ENCODE measurements at regions not wholly inside any gene's neighbourhood (a gene's known extent, or its start where the extent isn't known, plus 50 kb on each side); places are given as distances from the start of the nearest gene placed in this dataset.

DNA sequence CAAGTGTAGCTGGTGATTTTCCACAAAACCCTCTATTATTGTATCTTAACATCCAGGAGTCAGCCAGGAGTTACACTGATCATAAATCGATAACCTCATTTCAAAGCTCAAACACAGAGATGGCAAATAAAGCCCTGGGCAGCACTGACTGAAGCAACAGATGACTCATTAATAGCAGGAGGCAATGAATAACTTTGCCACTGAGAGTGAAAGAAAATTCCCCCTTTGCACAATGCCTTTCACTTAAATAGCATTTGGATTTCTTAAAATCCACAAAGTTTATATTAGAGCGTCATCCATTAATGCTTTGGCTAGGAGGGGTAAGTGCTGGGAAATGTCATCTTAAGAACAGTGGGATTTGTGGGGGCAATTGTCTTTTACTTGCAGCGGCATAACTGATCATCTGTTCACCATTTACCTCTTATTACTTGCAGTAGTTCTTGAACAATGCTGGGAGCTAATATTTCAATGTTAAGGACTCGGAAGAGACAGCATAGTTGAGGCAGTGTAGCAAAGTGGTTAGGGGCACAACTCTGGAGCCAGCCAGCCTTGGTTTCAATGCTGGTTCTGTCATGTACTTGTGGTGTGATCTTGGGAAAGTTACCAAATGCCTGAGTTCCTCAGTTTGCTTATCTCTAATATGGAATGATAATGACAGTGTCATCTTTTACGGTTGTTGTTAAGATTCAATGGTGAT is 630.4 kb upstream of the TBL1XR1 start (continued):
- TF ChIP-seq ZNF746 (CRISPR knock-in tag; IDR thresholded peaks at IDR 0.05) (no peak), ZSCAN20 (CRISPR knock-in tag; IDR thresholded peaks at IDR 0.05; ENCODE audit: borderline replicate concordance) (no peak), REL (CRISPR knock-in tag; conservative IDR thresholded peaks at IDR 0.05) (no peak), SETDB1 (CRISPR knock-in tag; IDR thresholded peaks at IDR 0.05; ENCODE audit: borderline replicate concordance) (no peak), AHDC1 (CRISPR knock-in tag; IDR thresholded peaks at IDR 0.05; ENCODE audit: borderline replicate concordance) (peak; percentile 95), ZNF30 (CRISPR knock-in tag; IDR thresholded peaks at IDR 0.05) (no peak), RFXAP (CRISPR knock-in tag; IDR thresholded peaks at IDR 0.05; ENCODE audit: borderline replicate concordance) (peak; percentile 84; the same call in 1 of the 2 replicates), HINFP (CRISPR knock-in tag; IDR thresholded peaks at IDR 0.05; ENCODE audit: low read depth) (no peak), CREB1 (IDR thresholded peaks at IDR 0.05) (peak; percentile 63; the same call in 1 of the 2 replicates), CREB1 (CRISPR knock-in tag; IDR thresholded peaks at IDR 0.05) (peak; percentile 75), NFATC3 (CRISPR knock-in tag; IDR thresholded peaks at IDR 0.05) (no peak), ZNF562 (CRISPR knock-in tag; IDR thresholded peaks at IDR 0.05; ENCODE audit: borderline replicate concordance) (no peak), ZNF335 (CRISPR knock-in tag; IDR thresholded peaks at IDR 0.05) (no peak), FOXP1 (IDR thresholded peaks at IDR 0.05) (no peak), FOXP1 (CRISPR knock-in tag; IDR thresholded peaks at IDR 0.05) (peak; percentile 69; the same call in 1 of the 2 replicates), HDAC1 (CRISPR knock-in tag; IDR thresholded peaks at IDR 0.05) (peak; percentile 19; the same call in 1 of the 2 replicates), ZNF256 (CRISPR knock-in tag; conservative IDR thresholded peaks at IDR 0.05) (no peak), FOXK1 (CRISPR knock-in tag; IDR thresholded peaks at IDR 0.05; ENCODE audit: borderline replicate concordance, low read depth) (no peak), ZNF703 (CRISPR knock-in tag; IDR thresholded peaks at IDR 0.05; ENCODE audit: borderline replicate concordance) (no peak), SPEN (CRISPR knock-in tag; IDR thresholded peaks at IDR 0.05; ENCODE audit: low read depth) (no peak), SRSF1 (optimal IDR thresholded peaks at IDR 0.05; ENCODE audit: low read depth, low read length) (no peak), DNMT3B (CRISPR knock-in tag; conservative IDR thresholded peaks at IDR 0.05) (no peak; the same call in 1 of the 2 replicates), ZSCAN31 (CRISPR knock-in tag; IDR thresholded peaks at IDR 0.05; ENCODE audit: low read depth) (no peak)
- TF ChIP-seq, protein P1, sequence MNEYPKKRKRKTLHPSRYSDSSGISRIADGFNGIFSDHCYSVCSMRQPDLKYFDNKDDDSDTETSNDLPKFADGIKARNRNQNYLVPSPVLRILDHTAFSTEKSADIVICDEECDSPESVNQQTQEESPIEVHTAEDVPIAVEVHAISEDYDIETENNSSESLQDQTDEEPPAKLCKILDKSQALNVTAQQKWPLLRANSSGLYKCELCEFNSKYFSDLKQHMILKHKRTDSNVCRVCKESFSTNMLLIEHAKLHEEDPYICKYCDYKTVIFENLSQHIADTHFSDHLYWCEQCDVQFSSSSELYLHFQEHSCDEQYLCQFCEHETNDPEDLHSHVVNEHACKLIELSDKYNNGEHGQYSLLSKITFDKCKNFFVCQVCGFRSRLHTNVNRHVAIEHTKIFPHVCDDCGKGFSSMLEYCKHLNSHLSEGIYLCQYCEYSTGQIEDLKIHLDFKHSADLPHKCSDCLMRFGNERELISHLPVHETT (CRISPR knock-in tag; conservative IDR thresholded peaks at IDR 0.05), result no peak
